ENCODE measurements at regions not wholly inside any gene's neighbourhood (a gene's known extent, or its start where the extent isn't known, plus 50 kb on each side); places are given as distances from the start of the nearest gene placed in this dataset.

GRCh38 chr1:193472430-193472829 is 286.0 kb upstream of the B3GALT2 start:
- TF ChIP-seq CTCF (conservative IDR thresholded peaks at IDR 0.05; ENCODE audit: low read length): no peak
- TF ChIP-seq EZH2phosphoT487 (IDR thresholded peaks at IDR 0.05; ENCODE audit: borderline replicate concordance, low read depth, low read length): no peak
